ENCODE measurements at regions not wholly inside any gene's neighbourhood (a gene's known extent, or its start where the extent isn't known, plus 50 kb on each side); places are given as distances from the start of the nearest gene placed in this dataset.
"Not testable (repeated sequence)": the region's sequence is repeated elsewhere in the genome, so short reads cannot be mapped to it uniquely, and the experiment has no call there.

DNA sequence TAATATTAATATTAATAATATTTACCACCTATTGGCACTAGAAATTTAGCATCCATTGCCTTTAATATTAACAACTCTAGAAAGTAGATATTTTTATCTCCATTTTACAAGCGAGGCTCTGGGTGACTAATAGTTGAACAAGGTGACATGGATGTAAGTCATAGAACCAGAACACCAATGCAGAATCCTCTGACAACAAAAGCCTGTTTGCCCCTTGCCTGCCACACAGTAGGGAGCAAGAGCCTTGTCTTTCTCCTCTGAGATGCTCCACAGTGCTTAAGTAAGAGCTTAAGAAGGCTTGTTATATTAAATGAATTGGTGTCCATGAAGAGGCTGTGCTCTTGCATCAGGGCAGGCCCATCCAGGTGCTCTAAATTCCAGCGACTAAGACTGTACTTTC, 51.2 kb upstream of the LBX1 start:
- DNase-seq (ENCODE audit: low read depth), result no peak

DNA sequence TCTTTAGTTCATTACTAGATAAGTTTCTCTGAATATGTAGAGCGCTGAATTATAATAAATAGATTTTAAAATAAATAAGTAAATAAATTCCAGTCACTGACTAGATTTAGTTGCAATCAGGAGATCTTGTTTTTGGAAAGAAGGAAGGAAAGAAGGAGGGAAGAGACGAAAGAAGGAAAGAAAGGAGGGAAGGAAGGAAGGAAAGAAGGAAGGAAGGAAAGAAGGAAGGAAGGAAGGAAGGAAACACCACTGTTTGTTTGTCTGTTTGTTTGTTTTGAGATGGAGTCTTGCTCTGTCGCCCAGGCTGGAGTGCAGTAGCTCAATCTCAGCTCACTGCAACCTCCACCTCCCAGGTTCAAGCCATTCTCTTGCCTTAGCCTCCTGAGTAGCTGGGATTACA, 51.7 kb upstream of the LBX1 start:
- not testable (repeated sequence) for DNase-seq (ENCODE audit: low read depth)

DNA sequence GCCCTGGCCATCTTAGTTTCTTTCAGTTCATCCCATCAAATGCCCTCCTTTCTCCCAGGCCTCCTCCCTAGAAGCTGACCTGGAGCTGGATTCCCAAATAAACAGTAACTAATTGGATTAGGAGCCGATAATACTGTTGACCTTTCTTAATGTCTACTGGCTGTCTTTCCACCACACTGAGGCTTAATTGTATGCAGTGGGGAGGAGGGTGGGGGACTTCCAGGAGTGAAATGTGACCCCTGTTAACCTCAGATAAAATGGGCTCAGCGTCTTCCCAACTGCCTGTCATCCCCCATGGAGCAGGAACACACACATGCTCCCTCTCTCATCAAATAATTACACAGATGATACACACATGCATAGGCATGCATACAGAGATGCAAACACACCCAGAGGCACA, 53.7 kb upstream of the LBX1 start:
- DNase-seq (ENCODE audit: low read depth), result no peak

DNA sequence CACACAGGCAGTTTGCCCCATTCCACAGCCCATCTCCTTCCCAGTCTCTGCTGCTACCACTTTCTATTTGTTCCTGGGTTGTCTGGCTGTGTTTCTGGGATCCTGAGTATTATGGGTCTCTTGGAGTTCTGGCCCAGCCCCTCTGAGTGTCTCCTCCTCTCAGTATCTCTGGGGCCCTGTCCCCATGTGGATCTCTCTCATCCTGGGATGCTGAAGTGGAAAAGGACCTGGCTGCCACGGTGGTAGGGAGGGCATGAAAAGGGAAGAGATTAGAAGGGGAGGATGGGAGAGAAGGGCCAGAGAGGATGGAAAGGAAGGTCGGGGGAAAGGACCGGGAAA, 54.5 kb upstream of the LBX1 start:
- DNase-seq (ENCODE audit: low read depth), result no peak

DNA sequence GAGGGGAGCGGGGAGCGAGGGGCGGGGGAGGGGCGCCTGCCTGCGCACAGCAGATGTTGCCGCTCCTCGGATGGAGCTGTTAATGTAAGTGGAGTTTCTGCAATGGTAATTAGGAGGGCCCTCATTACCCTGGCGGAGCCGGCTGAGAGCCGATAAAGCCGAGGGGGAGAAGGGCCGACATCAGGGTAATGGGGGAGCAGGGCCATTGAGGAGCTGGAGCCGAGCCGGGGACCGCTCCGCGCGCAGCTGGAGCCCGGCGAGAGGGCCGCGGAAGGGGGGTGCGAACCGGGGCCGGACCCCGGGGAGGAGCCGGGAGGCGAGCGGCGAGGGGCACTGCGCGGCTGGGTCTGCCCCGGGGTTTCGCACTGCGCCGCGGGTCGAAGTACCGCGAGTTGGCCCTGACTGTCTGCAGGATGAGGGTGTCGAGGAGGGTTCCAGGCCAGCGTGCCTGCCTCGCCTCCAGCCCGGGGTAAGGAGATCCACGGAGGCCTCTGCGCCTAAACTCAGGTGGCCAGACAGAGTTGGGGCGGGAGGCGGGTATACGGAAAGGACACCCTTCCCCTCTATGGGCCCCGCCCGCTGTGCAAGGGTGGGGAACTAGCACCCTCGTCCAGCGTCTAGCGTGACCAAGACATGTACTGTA, 55.0 kb upstream of the LBX1 start:
- no peak for DNase-seq (ENCODE audit: low read depth)

DNA sequence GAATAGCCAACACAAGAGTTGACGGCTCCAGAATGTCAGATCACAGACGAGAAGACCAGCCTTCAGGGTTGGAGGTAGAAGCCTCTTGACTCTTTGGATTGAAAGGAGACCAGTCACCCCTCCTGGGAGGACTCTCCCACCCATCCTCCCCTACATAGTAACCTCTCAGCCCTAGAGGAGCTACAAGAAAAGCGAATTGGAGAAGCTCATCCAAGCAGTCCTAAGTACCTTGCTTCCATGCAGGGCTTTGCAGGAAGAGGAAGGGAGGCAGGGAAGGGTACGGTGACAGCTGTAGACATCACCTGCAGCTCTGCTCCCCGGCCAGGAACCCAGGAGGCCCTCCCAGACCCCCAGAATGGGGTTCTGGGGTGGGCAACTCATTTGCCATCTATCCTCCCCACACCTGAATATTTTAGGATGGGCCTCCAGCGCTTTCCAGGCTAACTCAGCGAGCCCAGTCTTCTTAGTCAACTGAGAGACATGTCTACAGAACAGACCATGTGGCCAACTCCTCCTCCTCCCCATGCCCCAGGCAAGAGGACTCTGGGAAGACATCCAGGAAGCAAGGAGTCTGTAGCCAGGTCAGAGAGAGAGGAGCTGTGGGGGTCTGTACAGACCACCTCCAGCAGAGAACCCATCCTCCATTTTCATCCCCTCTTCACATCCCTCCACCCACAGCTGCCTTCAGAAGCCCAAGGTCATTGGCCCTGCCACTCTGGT, 55.6 kb upstream of the LBX1 start:
- no peak for DNase-seq (ENCODE audit: low read depth)

DNA sequence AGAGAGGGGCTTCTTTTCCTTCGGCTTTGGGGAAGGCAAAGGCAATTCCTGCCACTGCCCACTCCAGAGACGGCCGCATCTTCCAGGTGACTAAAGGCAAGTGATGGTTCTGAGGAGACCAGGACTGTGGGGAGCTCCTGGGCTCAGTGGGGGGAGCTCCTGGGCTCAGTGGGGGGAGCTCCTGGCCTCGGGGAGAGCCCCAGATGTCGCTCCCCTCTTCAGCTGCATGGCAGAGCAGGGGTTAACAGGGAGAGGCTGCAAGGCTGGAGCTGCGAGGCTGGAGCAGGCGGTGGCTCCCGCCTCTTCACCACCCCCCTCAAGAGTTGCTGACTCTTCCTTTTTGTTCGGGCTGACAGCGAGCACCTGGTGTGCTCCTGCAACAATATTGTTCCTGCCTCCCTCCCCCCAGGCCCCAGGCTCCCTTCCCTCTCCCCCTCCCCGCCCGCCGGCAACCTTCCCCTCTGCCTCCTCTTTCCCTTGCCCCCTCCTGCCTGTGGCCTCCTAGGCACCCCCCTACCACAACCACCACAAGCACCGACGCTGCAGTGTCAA, 56.3 kb upstream of the LBX1 start:
- no peak for DNase-seq (ENCODE audit: low read depth)

DNA sequence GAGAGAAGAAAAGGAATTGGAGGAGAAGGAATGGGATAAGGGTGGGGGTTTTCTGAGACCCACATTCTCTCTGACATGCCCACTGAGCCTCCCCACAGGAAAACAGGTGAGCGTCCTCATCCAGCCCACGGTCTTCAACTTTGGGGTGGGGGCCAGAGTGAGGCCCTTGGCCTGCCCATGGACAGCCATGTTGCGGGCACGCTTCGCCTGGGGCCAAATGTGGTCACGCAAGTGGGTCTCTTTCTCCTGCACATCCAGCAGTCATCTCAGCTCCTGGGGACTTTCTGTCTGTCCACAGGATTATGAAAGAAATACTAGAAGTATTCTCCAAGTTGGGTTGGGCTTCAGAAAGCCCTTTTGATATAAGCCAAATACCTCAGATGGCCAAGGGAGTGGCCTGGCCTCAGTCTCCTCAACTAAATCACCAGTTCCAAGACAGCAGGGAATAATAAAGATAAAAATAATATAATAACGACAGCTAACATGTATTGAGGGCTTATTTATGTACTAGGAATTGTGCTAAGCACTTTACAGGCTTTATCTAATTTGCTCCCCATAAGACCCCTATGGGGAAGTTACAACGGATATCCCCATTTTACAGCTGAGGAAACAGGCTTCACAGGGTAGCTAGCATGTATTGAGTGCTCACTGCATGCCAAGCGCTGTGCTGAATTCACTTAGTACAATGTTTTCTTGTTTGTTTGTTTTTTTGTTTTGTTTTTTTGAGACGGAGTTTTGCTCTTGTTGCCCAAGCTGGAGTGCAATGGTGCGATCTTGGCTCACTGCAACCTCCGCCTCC, 57.2 kb upstream of the LBX1 start:
- DNase-seq (ENCODE audit: low read depth), result no peak

DNA sequence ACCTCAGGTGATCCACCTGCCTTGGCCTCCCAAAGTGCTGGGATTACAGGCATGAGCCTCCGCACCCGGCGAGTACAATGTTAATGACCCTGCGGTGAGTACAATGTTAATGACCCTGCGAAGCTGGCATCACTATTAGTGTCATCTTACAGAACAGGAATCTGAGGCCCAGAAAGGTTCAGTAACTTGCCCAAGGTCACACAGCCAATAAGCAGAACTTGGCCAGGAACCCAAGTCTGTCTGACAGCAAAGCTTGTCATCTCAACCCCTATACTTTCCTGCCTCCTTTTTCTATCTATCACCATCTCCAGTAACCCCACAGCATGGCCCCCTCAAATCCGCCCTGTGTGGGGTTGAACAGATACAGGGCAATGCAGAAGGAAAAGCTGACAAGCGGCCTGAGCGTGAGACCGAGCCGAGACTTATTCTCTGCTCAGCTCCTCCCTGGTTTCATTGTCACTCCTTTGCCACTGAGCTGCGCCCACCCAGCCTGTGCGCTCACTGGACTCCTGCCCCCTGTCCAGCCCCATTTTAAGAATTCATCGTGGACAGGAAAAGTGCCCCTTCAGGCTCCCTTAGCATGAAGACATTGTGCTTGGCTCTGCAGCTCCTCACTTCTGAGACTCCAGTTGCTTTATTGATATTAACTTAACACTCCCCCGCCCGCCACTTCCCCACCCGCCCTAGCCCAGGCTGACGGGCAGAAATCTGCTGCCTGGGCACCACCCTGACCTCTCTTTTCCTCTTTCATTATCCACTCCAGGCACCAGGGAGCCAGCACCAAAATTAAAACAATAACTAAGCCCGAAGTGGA, 58.1 kb upstream of the LBX1 start:
- no peak for DNase-seq (ENCODE audit: low read depth)

DNA sequence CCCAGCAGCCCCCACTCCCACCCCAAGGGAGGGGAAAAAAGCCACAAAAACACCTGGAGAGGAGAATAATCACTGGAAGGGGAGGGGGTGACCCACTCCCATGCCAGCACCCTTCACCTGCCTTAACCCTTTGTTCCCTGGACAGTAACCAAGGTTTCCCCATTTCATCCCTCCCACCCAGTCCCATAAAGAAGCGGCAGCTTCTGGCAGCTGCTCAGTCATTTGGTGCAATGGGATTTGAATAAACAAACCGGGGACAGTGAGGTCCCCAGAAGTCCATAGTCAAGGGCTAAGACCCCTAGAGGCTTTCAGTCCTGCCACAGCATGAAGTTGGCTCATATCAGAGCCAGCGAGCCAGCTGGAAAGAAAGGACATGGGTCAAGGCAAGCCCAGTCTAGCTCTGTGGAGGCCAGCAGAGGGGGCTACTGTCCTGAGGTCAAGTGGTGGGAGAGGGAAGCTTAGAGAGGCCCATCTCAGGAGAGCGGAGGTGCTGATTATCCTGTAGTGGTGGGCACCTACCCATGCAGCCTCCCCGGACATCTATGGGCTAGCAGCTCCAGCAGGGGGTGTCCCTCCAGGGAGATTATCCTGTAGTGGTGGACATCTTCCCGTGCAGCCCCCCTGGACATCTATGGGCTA, 58.9 kb upstream of the LBX1 start:
- DNase-seq (ENCODE audit: low read depth), result no peak

DNA sequence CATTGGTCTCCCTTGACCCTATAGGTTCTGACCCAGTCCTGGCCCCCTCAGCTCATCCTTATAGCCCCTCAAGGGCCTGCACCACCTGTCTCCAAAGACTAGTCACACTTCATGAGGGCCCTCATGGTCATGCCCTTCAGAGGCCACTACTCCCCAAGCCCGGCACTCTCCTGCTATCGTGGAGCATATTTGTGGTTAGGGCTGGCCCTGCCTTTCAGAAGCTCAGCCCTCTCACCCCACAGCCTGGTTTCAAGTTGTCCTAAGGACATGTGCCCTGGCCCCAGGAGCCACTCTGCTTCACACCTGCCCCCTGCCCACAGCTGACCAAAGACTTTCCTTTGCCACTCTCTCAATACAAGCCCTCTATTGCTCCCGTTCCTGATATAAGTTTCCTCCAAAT, 60.3 kb upstream of the LBX1 start:
- DNase-seq (ENCODE audit: low read depth), result peak; percentile 89

DNA sequence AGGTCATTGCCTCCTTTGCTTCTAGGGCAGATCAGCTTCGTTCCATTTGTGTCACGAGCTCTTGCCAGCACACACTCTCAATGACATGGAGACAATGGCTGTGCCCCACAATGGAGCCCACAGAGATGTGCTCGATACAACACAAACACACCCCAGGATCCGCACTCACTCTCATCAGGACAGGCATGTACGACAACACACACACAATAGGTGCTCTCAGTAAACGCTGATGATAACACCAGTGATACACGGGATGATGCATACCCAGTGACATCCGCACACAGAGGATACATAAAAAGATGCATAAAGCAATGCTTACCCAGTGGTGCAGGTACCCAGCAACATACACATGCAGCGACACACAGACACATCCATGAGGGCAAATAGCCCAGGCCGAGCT, 61.2 kb upstream of the LBX1 start:
- DNase-seq (ENCODE audit: low read depth), result no peak

DNA sequence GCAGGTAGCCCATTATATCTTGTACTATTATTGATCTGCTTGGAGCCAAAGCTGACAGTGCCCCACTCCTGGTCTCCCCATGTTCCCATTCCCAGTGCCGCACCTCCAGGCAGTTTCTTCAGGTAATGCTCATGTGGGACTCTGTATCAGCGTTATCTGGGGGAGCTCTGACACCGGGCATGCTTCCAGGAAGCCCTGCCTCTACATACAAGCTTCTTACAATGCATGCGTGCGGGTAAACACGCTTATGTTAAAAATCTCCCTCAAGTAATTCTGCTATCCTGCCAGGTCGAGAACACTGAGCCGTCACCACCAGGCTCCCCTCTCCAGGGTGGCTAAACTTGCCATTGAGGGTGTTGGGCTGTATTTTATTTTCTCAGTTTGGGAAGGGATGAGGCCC, 61.6 kb upstream of the LBX1 start:
- DNase-seq (ENCODE audit: low read depth), result no peak

DNA sequence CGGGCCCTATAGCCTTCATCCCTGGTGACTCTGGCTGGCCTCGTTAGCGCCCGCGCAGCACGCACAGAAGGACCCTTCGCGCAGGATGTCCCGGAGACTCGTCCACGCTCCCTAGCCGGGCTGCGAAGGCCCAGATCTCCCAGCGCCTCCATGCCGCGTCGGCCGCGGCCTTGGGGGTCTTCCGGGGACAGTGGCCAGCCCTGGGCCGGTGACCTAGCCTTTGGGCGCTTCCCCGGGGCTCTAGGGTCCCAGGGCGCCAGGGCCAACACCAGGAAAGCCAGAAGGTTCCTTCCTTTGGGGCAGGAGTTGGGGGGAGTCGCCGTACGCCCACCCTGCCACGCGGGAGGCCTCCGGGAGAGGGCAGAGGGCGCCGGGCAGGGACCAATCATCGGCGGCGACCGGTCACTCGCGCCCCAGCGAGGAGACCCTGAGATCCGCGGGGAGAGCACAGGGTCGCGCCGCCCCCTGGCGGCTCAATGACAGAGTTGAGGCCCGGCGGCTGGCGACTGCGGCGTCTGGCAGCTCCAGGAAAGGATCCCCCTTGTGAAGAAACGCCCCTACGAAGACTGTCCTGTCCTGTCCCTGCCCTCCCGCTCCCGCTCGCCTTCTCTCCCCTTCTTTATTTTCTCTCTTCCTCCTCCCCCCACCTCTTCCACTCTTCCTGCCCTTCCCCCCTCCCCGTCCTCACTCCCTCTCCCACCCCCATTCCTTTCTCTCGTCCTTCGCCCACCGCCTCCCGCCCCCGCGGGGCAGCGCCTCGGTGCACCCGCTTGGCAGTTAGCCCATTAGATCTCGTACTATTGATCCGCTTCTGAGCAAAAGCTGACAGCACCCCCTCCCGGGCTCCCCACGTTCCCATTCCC, 62.3 kb upstream of the LBX1 start:
- peak; percentile 77 for DNase-seq (ENCODE audit: low read depth)

DNA sequence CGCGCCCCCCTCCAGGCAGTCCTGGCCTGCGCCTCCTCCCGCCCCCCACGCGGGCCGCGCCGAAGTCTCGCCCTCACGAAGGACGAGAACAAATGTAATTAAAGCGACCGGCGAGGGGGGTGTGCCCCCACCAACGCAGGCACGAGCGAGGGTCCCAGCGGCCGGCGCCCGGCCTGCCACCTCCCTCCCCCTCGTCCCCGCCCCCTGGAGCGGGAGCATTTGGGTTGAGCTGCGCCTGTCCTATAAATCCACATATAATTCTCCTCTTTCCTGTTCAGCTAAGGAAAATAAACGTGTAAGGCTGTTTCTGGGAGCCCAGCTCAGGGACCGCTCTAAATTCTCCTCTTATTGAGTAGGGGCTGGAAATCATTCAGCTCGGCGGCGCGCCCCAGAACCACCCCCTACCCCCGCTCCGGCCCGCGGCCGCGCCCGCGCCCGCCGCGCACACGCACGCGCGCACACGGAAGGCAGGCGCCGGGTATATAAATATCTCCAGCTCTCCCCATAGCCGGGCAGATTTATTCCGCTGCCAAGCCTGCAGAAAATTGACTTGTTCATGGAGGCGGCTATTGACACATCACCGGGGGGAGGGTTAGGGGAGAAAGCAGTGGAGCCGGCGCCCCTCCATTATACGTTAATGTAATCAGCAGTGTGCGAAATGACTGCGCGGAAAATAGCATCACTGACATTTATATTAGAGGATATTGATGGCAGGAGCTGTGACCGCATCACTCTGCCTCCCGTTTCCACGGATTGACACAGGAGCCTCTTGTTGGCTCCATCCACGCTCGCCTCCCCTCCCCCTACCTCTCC, 61.6 kb upstream of the BTRC start:
- peak; percentile 45 for DNase-seq (ENCODE audit: low read depth)

DNA sequence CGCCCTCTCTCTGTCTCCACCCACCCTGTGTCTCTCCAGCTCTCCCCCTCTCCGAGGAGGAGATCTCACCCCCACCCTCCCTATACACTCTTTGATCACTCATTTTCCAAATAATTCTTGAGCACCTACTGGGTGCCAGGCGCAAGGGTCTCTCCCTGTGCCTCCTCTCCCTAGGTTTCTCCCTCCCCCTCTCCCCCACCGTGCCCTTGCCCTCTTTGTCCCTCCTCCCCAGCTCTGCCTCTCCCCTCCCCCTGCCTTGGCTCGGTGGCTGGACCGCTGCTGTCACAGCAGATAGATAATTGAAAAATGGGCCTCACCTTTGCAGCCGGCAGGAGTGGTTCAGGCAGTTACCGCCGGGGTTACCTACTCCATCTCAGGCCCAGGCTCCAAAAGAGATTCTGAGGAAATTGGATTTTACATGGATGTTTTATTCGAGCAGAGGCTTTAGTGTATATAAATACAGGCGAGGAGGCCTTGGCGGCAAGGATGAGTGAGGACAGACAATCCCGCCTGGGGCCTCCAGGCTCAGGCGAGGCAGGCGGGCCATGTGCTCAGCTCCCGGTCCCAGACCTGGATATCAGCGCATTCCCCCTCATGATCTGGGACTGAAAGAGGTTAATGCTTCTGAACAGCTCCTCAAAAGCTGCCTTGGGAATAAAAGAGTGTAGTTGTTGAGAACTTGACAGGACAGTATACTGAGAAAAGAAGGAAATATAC, 60.8 kb upstream of the BTRC start:
- DNase-seq (ENCODE audit: low read depth), result no peak

DNA sequence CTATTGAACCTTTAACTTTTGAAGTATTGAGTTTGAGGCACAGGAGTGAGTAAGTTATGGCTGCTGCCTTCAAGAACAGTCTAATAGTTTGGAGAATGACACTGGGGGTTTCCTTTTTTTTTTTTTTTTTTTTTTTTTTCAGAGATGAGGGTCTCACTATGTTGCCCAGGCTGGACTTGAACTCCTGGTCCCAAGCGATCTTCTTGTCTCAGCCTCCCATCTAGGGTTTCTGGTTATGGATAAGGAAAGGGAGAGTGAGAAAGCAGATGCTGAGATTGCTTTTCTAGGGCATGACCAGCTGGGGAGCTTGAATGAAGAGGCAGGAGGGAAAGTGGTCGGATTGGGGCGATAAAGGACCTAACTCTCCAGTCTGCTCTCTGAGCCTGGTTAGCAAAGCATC, 59.9 kb upstream of the BTRC start:
- DNase-seq (ENCODE audit: low read depth), result no peak

DNA sequence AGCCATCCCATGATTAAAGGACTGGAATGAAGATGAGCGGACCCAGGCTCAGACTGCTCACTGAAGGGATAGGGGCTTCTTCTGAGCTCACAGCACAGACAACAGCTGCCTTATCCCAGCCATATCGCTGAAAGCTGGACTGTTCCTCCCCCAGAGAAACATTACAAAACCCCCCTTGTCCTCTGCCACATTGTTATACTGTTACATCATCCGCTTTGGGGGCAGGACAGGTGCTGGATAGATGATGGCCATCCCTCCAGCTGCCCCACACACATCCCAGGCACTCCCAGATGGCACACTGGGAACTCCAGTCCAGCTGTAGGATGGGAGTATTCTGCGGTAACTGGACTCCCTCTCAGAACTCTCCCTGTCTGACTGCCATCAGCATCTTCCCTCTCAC, 58.7 kb upstream of the BTRC start:
- DNase-seq (ENCODE audit: low read depth), result peak; percentile 68
